Esophagus muscularis mucosa (tissue), 3 donors: ENCODE measurements at regions not wholly inside any gene's neighbourhood (a gene's known extent, or its start where the extent isn't known, plus 50 kb on each side); places are given as distances from the start of the nearest gene placed in this dataset.

ENCODE experiments used
- POLR2A ChIP-seq: fragments of 450-650 bp; IDR thresholded peaks from one replicate; pipeline ENCODE4 v1.6.1; 2017; ENCODE audit warnings: antibody characterized with exemption, moderate library complexity, mild to moderate bottlenecking, low read depth
- TF ChIP-seq, protein P1 (sequence below), 3 experiments: fragments of 200-600 bp in 2 of 3; fragments of 450-650 bp in 1 of 3; sonication (generic) in 2 of 3; IDR thresholded peaks; one replicate each; pipeline ENCODE4 v1.5.1; 2017 to 2019; ENCODE audit warnings: antibody characterized with exemption in 3 of 3, mild to moderate bottlenecking in 2 of 3, moderate library complexity in 1 of 3

DNA sequence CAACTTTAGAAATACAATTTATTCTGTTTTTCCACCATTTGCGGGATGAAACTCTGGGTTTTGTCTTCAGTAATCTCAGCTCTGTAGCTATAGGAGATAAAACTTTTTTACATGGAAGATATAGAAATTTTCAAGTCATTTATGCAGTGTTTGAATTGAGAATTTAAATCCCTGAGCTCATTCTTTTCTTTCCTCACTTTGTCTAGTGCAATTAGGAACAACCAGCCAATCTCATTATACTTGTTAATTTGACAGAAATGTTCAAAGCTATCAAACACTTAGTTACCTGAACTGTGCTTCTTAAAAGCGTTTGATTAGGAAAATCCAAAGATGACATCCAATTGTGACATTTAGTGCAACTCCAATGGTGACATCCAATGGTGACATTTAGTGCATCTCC is 1014.3 kb downstream of the SLITRK5 start:
- no peak for TF ChIP-seq POLR2A
- TF ChIP-seq, protein P1, sequence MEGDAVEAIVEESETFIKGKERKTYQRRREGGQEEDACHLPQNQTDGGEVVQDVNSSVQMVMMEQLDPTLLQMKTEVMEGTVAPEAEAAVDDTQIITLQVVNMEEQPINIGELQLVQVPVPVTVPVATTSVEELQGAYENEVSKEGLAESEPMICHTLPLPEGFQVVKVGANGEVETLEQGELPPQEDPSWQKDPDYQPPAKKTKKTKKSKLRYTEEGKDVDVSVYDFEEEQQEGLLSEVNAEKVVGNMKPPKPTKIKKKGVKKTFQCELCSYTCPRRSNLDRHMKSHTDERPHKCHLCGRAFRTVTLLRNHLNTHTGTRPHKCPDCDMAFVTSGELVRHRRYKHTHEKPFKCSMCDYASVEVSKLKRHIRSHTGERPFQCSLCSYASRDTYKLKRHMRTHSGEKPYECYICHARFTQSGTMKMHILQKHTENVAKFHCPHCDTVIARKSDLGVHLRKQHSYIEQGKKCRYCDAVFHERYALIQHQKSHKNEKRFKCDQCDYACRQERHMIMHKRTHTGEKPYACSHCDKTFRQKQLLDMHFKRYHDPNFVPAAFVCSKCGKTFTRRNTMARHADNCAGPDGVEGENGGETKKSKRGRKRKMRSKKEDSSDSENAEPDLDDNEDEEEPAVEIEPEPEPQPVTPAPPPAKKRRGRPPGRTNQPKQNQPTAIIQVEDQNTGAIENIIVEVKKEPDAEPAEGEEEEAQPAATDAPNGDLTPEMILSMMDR (IDR thresholded peaks at IDR 0.05) = no peak
